HG02763 (cell line): ENCODE measurements at regions not wholly inside any gene's neighbourhood (a gene's known extent, or its start where the extent isn't known, plus 50 kb on each side); places are given as distances from the start of the nearest gene placed in this dataset.
"Not testable (repeated sequence)": the region's sequence is repeated elsewhere in the genome, so short reads cannot be mapped to it uniquely, and the experiment has no call there.

Experiments used
- ATAC-seq: cut with Tn5 transposase; IDR thresholded peaks from one replicate; pipeline ENCODE4 v1.9.1; 2021; ENCODE audit warnings: mild to moderate bottlenecking, moderate library complexity; ENCODE audit not compliant: unreplicated experiment

DNA sequence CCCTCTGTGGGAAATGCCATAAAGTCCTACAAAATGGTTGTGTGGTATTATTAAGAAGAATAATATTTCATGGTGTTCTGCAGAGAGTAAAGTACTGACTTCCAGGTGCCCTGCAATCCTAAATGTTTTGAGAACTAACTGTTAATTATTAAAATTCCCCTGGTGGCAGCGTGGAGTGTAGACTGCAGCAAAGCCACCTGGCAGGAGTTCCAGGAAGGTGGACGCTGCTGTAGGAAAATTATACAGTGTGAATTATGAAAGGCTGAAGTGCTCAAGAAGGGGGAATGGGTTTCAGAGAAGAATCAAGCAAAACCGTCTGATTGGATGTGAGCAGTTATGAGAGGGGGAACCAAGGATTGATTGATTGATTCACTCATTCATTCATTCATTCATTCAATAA is 572.4 kb upstream of the PPP2R3A start:
- no peak for ATAC-seq

DNA sequence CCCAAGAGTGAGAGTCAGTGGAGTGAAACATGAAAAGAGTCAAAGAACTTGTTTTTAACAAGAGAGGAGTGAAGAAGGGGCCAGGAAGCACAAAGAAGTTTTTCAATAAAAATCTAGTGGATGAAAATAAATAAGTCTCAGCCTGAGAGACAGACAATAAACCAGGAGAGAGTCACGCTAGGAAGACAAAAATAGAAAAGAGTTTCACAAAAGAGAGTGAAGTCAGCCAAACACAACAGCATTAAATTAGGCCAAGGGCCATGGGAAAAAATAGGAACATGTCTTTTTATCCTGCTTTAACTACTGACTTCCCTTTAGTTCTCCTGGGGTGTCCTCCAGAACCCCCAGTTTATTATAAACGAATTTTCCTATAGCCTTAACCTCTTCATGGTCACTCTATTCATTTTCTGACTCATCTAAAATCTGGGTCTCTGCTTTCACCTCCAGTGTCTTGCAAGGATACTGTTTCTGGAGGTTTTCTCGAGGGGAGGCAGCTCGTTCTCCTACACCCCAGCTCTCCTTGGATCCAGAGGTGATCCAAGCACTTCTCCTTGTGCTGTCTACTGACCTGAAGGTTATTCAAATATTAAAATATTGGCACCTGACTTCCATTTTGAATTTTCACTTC is 571.5 kb upstream of the PPP2R3A start:
- no peak for ATAC-seq

- no peak for ATAC-seq
Observed at GRCh38 chr3:135412475-135412874, 553.1 kb upstream of the PPP2R3A start.

GRCh38 chr3:135416182-135416581 is 549.3 kb upstream of the PPP2R3A start:
- ATAC-seq, result no peak

DNA sequence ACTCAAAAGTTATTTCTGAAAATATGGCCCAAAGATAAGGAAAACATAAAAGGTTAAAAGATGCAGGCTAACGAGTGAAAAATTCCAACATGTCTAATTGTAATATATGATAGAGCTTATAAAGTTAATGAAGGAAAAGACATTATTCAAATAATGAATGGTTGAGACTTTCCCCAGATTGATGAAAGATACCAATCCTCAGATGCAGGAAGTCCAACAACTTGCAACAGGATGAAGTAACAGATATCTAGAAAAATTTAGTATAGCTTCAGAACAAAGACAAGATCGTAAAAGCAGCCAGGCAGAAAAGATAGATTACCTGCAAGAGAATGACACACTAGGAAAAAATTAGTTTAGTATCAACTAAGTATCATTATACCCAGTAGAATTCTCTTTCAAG is 546.4 kb upstream of the PPP2R3A start:
- ATAC-seq, result no peak

DNA sequence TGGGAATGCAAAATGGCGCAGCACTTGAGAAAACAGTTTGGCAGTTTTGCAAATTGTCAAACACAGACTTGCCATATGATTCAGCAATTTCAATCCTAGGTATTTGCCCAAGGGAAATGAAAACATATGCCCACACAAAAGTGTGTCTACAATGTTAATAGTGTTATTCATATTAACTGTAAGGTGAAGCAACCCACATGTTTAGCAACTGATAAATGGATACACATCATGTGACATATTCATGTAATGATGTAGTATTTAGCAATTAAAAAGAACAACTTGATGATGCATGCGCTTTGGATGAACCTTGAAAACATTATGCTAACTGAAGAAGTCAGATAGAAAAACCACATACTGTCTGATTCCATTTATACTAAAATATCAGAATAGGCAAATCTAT is 539.0 kb upstream of the PPP2R3A start:
- no peak for ATAC-seq

- no peak for ATAC-seq
Observed at GRCh38 chr3:135432402-135432801, 533.1 kb upstream of the PPP2R3A start.

DNA sequence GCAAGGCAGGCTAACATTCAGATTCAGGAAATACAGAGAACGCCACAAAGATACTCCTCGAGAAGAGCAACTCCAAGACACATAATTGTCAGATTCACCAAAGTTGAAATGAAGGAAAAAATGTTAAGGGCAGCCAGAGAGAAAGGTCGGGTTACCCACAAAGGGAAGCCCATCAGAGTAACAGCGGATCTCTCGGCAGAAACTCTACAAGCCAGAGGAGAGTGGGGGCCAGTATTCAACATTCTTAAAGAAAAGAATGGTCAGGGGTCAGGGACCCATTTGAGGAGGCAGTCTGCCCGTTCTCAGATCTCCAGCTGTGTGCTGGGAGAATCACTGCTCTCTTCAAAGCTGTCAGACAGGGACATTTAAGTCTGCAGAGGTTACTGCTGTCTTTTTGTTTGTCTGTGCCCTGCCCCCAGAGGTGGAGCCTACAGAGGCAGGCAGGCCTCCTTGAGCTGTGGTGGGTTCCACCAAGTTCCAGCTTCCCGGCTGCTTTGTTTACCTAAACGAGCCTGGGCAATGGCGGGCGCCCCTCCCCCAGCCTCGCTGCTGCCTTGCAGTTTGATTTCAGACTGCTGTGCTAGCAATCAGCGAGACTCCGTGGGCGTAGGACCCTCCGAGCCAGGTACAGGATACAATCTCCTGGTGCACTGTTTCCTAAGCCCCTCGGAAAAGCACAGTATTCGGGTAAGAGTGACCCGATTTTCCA is 526.5 kb upstream of the PPP2R3A start:
- not testable (repeated sequence) for ATAC-seq

- ATAC-seq, result not testable (repeated sequence)
Observed at GRCh38 chr3:135439632-135440031, 525.9 kb upstream of the PPP2R3A start.

DNA sequence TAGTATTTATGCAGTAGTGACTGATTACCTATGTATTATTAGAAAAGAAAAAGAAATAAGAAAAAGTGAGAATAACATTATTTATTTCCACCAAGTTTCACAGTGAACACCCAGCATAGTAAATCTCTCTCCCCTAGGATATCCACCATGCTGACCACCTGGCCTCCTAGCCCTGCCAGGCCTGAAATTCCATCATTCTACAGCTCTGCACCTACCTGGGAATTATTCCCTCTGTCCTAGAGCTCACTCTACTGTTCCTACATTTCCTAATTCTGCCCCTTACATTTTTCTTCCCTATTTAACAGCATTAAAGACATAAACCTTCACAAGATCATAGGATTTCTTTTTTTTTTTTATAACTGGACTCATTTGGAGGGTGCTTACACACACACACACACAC is 525.3 kb upstream of the PPP2R3A start:
- ATAC-seq, result no peak

DNA sequence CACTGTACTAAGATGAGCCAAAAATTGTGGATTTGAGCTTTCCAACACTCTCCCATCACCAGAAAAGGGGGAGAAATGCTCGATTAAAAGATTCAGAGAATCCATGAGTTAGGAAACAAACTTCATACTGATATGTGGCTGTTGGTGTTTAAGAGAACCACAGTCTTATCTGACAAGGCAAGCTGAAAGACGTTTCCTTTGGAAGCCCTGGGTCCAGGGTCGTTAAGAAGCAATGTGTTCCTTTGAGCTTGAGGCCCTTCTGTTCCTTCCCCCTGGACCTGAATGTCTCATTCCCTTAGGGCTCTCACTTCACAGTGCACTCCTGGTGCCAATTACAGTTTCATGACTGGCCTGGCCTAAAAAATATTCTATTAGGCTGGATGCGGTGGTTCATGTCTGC is 524.8 kb upstream of the PPP2R3A start:
- no peak for ATAC-seq

DNA sequence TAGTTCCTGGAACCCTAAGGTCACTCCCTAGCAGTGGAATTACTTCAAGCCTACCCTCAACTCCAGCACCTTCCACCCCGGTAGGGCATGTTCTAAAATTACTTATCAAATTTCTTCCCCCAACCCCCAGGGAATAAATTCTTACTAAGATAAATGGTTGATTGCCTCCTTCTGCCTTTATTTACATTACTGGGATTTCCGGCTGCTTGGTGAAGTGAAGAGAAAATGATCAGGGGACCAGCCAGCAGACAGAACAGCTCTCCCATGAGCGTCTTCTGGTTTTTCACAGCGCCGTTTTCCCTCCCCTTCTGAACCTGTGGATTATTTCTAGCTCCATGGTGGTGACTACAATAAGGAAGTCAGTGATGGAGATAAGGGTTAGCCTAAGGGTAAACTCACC is 521.5 kb upstream of the PPP2R3A start:
- no peak for ATAC-seq

- ATAC-seq, result no peak
Observed at GRCh38 chr3:135447483-135447882, 518.0 kb upstream of the PPP2R3A start.

GRCh38 chr3:135448520-135448919 is 517.0 kb upstream of the PPP2R3A start:
- ATAC-seq, result no peak

GRCh38 chr3:135449046-135449445 is 516.5 kb upstream of the PPP2R3A start:
- ATAC-seq, result no peak

- no peak for ATAC-seq
Observed at GRCh38 chr3:135451037-135451785, 514.3 kb upstream of the PPP2R3A start.

- ATAC-seq, result no peak
Observed at GRCh38 chr3:135452881-135453280, 512.6 kb upstream of the PPP2R3A start.

DNA sequence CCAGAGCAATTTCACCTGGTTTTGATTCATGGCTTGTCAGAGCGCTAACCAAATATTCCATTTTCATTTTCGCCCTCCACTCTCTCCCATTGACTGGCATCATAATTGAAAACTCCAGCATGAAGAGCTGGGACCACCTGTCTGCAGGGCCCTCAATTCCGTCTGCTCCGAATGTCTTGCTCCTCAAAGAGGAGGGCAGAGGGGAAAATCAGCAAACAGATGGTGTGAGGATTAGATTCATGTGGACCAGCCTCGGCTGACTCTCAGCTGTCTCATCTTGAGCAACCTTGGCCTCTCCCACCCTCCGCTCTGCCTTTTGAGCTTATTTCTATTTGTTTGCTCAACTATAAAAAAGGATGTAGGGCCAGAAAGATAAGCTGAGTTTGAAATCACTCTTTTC is 512.2 kb upstream of the PPP2R3A start:
- no peak for ATAC-seq

GRCh38 chr3:135454890-135455289 is 510.6 kb upstream of the PPP2R3A start:
- no peak for ATAC-seq

GRCh38 chr3:135456108-135456790 is 509.3 kb upstream of the PPP2R3A start:
- no peak for ATAC-seq

GRCh38 chr3:135458541-135459322 is 506.8 kb upstream of the PPP2R3A start:
- no peak for ATAC-seq
